Astrocyte (in vitro differentiated cells and primary cell): ENCODE measurements at regions not wholly inside any gene's neighbourhood (a gene's known extent, or its start where the extent isn't known, plus 50 kb on each side); places are given as distances from the start of the nearest gene placed in this dataset.

Experiments used
- DNase-seq: peaks from one replicate; pipeline ENCODE4 v3.0.0-alpha.2; 2010; ENCODE audit warnings: low read depth
- FAIRE-seq: peaks from 2 replicates; lab custom pipeline; 2011; peaks lifted over from hg19 to GRCh38; lab: Jason Lieb, UNC
- H2AFZ ChIP-seq: 2 replicates; pipeline ENCODE4 v1.6.0; 2012; ENCODE audit warnings: low read depth, low read length, inconsistent platforms
- H3K27ac ChIP-seq: 2 replicates; pipeline ENCODE4 v1.5.1; 2011; ENCODE audit warnings: low read depth, low read length, inconsistent platforms
- H3K27me3 ChIP-seq: 2 replicates; pipeline ENCODE4 v1.6.0; 2011; ENCODE audit warnings: low read length, inconsistent platforms; ENCODE audit not compliant: insufficient read depth
- H3K36me3 ChIP-seq: 2 replicates; pipeline ENCODE4 v1.5.1; 2011; ENCODE audit warnings: low read length, inconsistent platforms; ENCODE audit not compliant: insufficient read depth
- H3K4me1 ChIP-seq: 2 replicates; pipeline ENCODE4 v1.5.1; 2011; ENCODE audit warnings: low read length, inconsistent platforms; ENCODE audit not compliant: insufficient read depth
- H3K4me2 ChIP-seq: 2 replicates; pipeline ENCODE4 v1.6.0; 2012; ENCODE audit warnings: low read length, inconsistent platforms
- H3K4me3 ChIP-seq: 2 replicates; pipeline ENCODE4 v1.5.1; 2011; ENCODE audit warnings: low read depth, mild to moderate bottlenecking, low read length, inconsistent platforms; ENCODE audit not compliant: insufficient read depth
- H3K79me2 ChIP-seq: 2 replicates; pipeline ENCODE4 v1.6.0; 2012; ENCODE audit warnings: mild to moderate bottlenecking, low read length, inconsistent platforms; ENCODE audit not compliant: insufficient read depth
- H3K9ac ChIP-seq: 2 replicates; pipeline ENCODE4 v1.6.0; 2012; ENCODE audit warnings: mild to moderate bottlenecking, low read length, inconsistent platforms
- H3K9me3 ChIP-seq: 2 replicates; pipeline ENCODE4 v1.5.1; 2012; ENCODE audit warnings: low read depth, mild to moderate bottlenecking, low read length, inconsistent platforms; ENCODE audit not compliant: insufficient read depth
- H4K20me1 ChIP-seq: 2 replicates; pipeline ENCODE4 v1.6.0; 2012; ENCODE audit warnings: low read length, inconsistent platforms; ENCODE audit not compliant: insufficient read depth
- H3K27ac Mint-ChIP-seq: one replicate; pipeline ENCODE4 v1.8.0; 2021; ENCODE audit warnings: mild to moderate bottlenecking, mixed read lengths; ENCODE audit not compliant: unreplicated experiment
- H3K27me3 Mint-ChIP-seq: one replicate; pipeline ENCODE4 v1.8.0; 2021; ENCODE audit warnings: low read depth, mixed read lengths; ENCODE audit not compliant: unreplicated experiment
- H3K36me3 Mint-ChIP-seq: one replicate; pipeline ENCODE4 v1.8.0; 2021; ENCODE audit warnings: low read depth, mixed read lengths; ENCODE audit not compliant: unreplicated experiment
- H3K4me1 Mint-ChIP-seq: one replicate; pipeline ENCODE4 v1.8.0; 2021; ENCODE audit warnings: low read depth, mixed read lengths; ENCODE audit not compliant: unreplicated experiment
- H3K4me3 Mint-ChIP-seq: one replicate; pipeline ENCODE4 v1.8.0; 2021; ENCODE audit warnings: mild to moderate bottlenecking, moderate library complexity, mixed read lengths; ENCODE audit not compliant: unreplicated experiment
- H3K9me3 Mint-ChIP-seq: one replicate; pipeline ENCODE4 v1.8.0; 2021; ENCODE audit warnings: mild to moderate bottlenecking, mixed read lengths; ENCODE audit not compliant: unreplicated experiment
- CTCF ChIP-seq: IDR thresholded peaks from 2 replicates; pipeline ENCODE4 v1.5.1; 2011; ENCODE audit warnings: low read depth, mild to moderate bottlenecking, inconsistent platforms, low read length, moderate library complexity; ENCODE audit not compliant: insufficient read depth
- EZH2 ChIP-seq: IDR thresholded peaks from 2 replicates; pipeline ENCODE4 v1.6.1; 2012; ENCODE audit warnings: mild to moderate bottlenecking, low read length, inconsistent platforms; ENCODE audit not compliant: insufficient read depth

GRCh38 chr1:36572906-36573305 is 90.2 kb upstream of the CSF3R start:
- Mint-ChIP-seq H3K36me3 (no peaks in the 10 kb centered on the region), H3K27me3 (peaks cover 52% of the 10 kb centered on the region), H3K27ac (no peak overlapping the region), H3K4me3 (no peak overlapping the region), H3K9me3 (no peaks in the 10 kb centered on the region), H3K4me1 (no peaks in the 10 kb centered on the region)
- H3K4me3 ChIP-seq, result no peak overlapping the region
- H4K20me1 ChIP-seq, result no peaks in the 10 kb centered on the region
- no peak overlapping the region for H3K9ac ChIP-seq
- no peak for FAIRE-seq
- H3K79me2 ChIP-seq, result no peaks in the 10 kb centered on the region
- TF ChIP-seq EZH2 (no peak), CTCF (no peak)
- H2AFZ ChIP-seq, result no peak overlapping the region
- H3K36me3 ChIP-seq, result no peaks in the 10 kb centered on the region
- H3K4me1 ChIP-seq, result no peaks in the 10 kb centered on the region
- no peak overlapping the region for H3K27ac ChIP-seq
- H3K27me3 ChIP-seq, result peaks cover 3% of the 10 kb centered on the region
- H3K9me3 ChIP-seq, result no peaks in the 10 kb centered on the region
- DNase-seq, result no peak
- no peak overlapping the region for H3K4me2 ChIP-seq

- H3K4me1 ChIP-seq, result no peaks in the 10 kb centered on the region
- no peak overlapping the region for H3K27ac ChIP-seq
- H3K4me2 ChIP-seq, result no peak overlapping the region
- no peaks in the 10 kb centered on the region for H3K79me2 ChIP-seq
- no peak overlapping the region for H3K4me3 ChIP-seq
- no peak overlapping the region for H3K9ac ChIP-seq
- peaks cover 3% of the 10 kb centered on the region for H3K27me3 ChIP-seq
- no peak overlapping the region for H3K4me3 Mint-ChIP-seq
- H2AFZ ChIP-seq, result no peak overlapping the region
- H4K20me1 ChIP-seq, result no peaks in the 10 kb centered on the region
- no peaks in the 10 kb centered on the region for H3K4me1 Mint-ChIP-seq
- DNase-seq, result no peak
- H3K27me3 Mint-ChIP-seq, result peaks cover 56% of the 10 kb centered on the region
- H3K36me3 ChIP-seq, result no peaks in the 10 kb centered on the region
- FAIRE-seq, result no peak
- H3K36me3 Mint-ChIP-seq, result no peaks in the 10 kb centered on the region
- no peaks in the 10 kb centered on the region for H3K9me3 ChIP-seq
- H3K27ac Mint-ChIP-seq, result no peak overlapping the region
- TF ChIP-seq CTCF, result no peak
- no peak for TF ChIP-seq EZH2
- H3K9me3 Mint-ChIP-seq, result no peaks in the 10 kb centered on the region
Observed at GRCh38 chr1:36572142-36572715, 89.5 kb upstream of the CSF3R start.

GRCh38 chr1:36571106-36571505 is 88.4 kb upstream of the CSF3R start:
- Histone ChIP-seq H3K79me2 (no peaks in the 10 kb centered on the region), H3K9ac (no peak overlapping the region), H3K36me3 (no peaks in the 10 kb centered on the region), H3K4me1 (no peaks in the 10 kb centered on the region), H3K27me3 (peaks cover 3% of the 10 kb centered on the region), H3K27ac (no peak overlapping the region), H2AFZ (no peak overlapping the region), H4K20me1 (no peaks in the 10 kb centered on the region), H3K9me3 (no peaks in the 10 kb centered on the region), H3K4me2 (no peak overlapping the region), H3K4me3 (no peak overlapping the region)
- FAIRE-seq (no peak), DNase-seq (no peak)
- Mint-ChIP-seq H3K36me3 (no peaks in the 10 kb centered on the region), H3K4me3 (no peak overlapping the region), H3K27me3 (peaks cover 57% of the 10 kb centered on the region), H3K27ac (no peak overlapping the region), H3K9me3 (no peaks in the 10 kb centered on the region), H3K4me1 (no peaks in the 10 kb centered on the region)
- no peak for TF ChIP-seq EZH2
